ENCODE measurements at regions not wholly inside any gene's neighbourhood (a gene's known extent, or its start where the extent isn't known, plus 50 kb on each side); places are given as distances from the start of the nearest gene placed in this dataset.
"Not testable (repeated sequence)": the region's sequence is repeated elsewhere in the genome, so short reads cannot be mapped to it uniquely, and the experiment has no call there.

GRCh38 chr15:96213896-96214295 is 116.6 kb upstream of the NR2F2 start:
- no peak for DNase-seq (ENCODE audit: low spot score)

GRCh38 chr15:96216481-96216880 is 114.0 kb upstream of the NR2F2 start:
- intact Hi-C loops (cut with micrococcal nuclease; ENCODE audit: unreplicated experiment); CTCF ChIA-PET; H3K36me3 ChIP-seq (ENCODE audit: insufficient read depth, low read length, poor library complexity, severe bottlenecking); H3K27me3 ChIP-seq (replicated peaks; ENCODE audit: insufficient read depth, low read depth, low read length, poor library complexity); H3K27ac ChIP-seq (ENCODE audit: low read depth, low read length, poor library complexity, severe bottlenecking); H3K9me3 ChIP-seq (ENCODE audit: low read depth, low read length, poor library complexity, severe bottlenecking); H3K4me3 ChIP-seq (ENCODE audit: low read depth, low read length, poor library complexity, severe bottlenecking); BruUV-seq (replicated peaks); POLR2A ChIA-PET (ENCODE audit: low non-redundant PET); DNase-seq (ENCODE audit: low spot score): not testable (repeated sequence)
- H3K4me1 ChIP-seq (ENCODE audit: insufficient read depth, low read length, poor library complexity, severe bottlenecking), result peaks cover 17% of the 10 kb centered on the region

More at GRCh38 chr15:96213896-96214295, 116.6 kb upstream of the NR2F2 start:
- Histone ChIP-seq H3K27ac (ENCODE audit: low read depth, low read length, poor library complexity, severe bottlenecking) (no peak overlapping the region), H3K27me3 (replicated peaks; ENCODE audit: insufficient read depth, low read depth, low read length, poor library complexity) (peaks cover 5% of the 10 kb centered on the region), H3K36me3 (ENCODE audit: insufficient read depth, low read length, poor library complexity, severe bottlenecking) (no peaks in the 10 kb centered on the region), H3K9me3 (ENCODE audit: low read depth, low read length, poor library complexity, severe bottlenecking) (no peaks in the 10 kb centered on the region), H3K4me3 (ENCODE audit: low read depth, low read length, poor library complexity, severe bottlenecking) (no peak overlapping the region), H3K4me1 (ENCODE audit: insufficient read depth, low read length, poor library complexity, severe bottlenecking) (peaks cover 3% of the 10 kb centered on the region)
- ChIA-PET POLR2A (ENCODE audit: low non-redundant PET) (no interaction called here), CTCF (no interaction called here)
- intact Hi-C loops (cut with micrococcal nuclease; ENCODE audit: unreplicated experiment), result no loop called here
- TF ChIP-seq EZH2 (IDR thresholded peaks at IDR 0.05; ENCODE audit: borderline replicate concordance, low read depth, low read length, poor library complexity, severe bottlenecking) (no peak), CTCF (conservative IDR thresholded peaks at IDR 0.05; ENCODE audit: low read depth, low read length) (no peak)
- BruUV-seq (replicated peaks), result no TSS peak

- DNase-seq (ENCODE audit: low spot score), result no peak
- CTCF ChIA-PET, result no interaction called here
- Histone ChIP-seq H3K27ac (ENCODE audit: low read depth, low read length, poor library complexity, severe bottlenecking) (no peak overlapping the region), H3K4me1 (ENCODE audit: insufficient read depth, low read length, poor library complexity, severe bottlenecking) (peaks cover 17% of the 10 kb centered on the region), H3K9me3 (ENCODE audit: low read depth, low read length, poor library complexity, severe bottlenecking) (no peaks in the 10 kb centered on the region), H3K36me3 (ENCODE audit: insufficient read depth, low read length, poor library complexity, severe bottlenecking) (no peaks in the 10 kb centered on the region), H3K27me3 (replicated peaks; ENCODE audit: insufficient read depth, low read depth, low read length, poor library complexity) (peaks cover 5% of the 10 kb centered on the region), H3K4me3 (ENCODE audit: low read depth, low read length, poor library complexity, severe bottlenecking) (no peak overlapping the region)
- POLR2A ChIA-PET (ENCODE audit: low non-redundant PET), result no interaction called here
- intact Hi-C loops (cut with micrococcal nuclease; ENCODE audit: unreplicated experiment), result no loop called here
- no TSS peak for BruUV-seq (replicated peaks)
- no peak for TF ChIP-seq CTCF (conservative IDR thresholded peaks at IDR 0.05; ENCODE audit: low read depth, low read length)
- TF ChIP-seq EZH2 (IDR thresholded peaks at IDR 0.05; ENCODE audit: borderline replicate concordance, low read depth, low read length, poor library complexity, severe bottlenecking), result no peak
These were observed 112.5 kb upstream of the NR2F2 start for GRCh38 chr15:96217983-96218382.

GRCh38 chr15:96218623-96219455 is 111.7 kb upstream of the NR2F2 start:
- CTCF ChIA-PET, result no interaction called here
- intact Hi-C loops (cut with micrococcal nuclease; ENCODE audit: unreplicated experiment), result no loop called here

More at GRCh38 chr15:96218623-96219455, 111.7 kb upstream of the NR2F2 start:
- Histone ChIP-seq H3K27ac (ENCODE audit: low read depth, low read length, poor library complexity, severe bottlenecking) (no peak overlapping the region), H3K4me3 (ENCODE audit: low read depth, low read length, poor library complexity, severe bottlenecking) (no peak overlapping the region), H3K4me1 (ENCODE audit: insufficient read depth, low read length, poor library complexity, severe bottlenecking) (peaks cover 17% of the 10 kb centered on the region), H3K27me3 (replicated peaks; ENCODE audit: insufficient read depth, low read depth, low read length, poor library complexity) (peaks cover 5% of the 10 kb centered on the region), H3K9me3 (ENCODE audit: low read depth, low read length, poor library complexity, severe bottlenecking) (no peaks in the 10 kb centered on the region), H3K36me3 (ENCODE audit: insufficient read depth, low read length, poor library complexity, severe bottlenecking) (no peaks in the 10 kb centered on the region)
- DNase-seq (ENCODE audit: low spot score), result no peak
- POLR2A ChIA-PET (ENCODE audit: low non-redundant PET), result no interaction called here
- TF ChIP-seq EZH2 (IDR thresholded peaks at IDR 0.05; ENCODE audit: borderline replicate concordance, low read depth, low read length, poor library complexity, severe bottlenecking) (no peak), CTCF (conservative IDR thresholded peaks at IDR 0.05; ENCODE audit: low read depth, low read length) (no peak)
- no TSS peak for BruUV-seq (replicated peaks)
